Activated naive CD8-positive, alpha-beta T cell (primary cell): ENCODE measurements at regions not wholly inside any gene's neighbourhood (a gene's known extent, or its start where the extent isn't known, plus 50 kb on each side); places are given as distances from the start of the nearest gene placed in this dataset.

Experiments
- H3K27ac Mint-ChIP-seq: one replicate; pipeline ENCODE4 v1.8.0; 2021; ENCODE audit warnings: mixed read lengths
- H3K27me3 Mint-ChIP-seq: one replicate; pipeline ENCODE4 v1.8.0; 2021; ENCODE audit warnings: mixed read lengths
- H3K36me3 Mint-ChIP-seq: one replicate; pipeline ENCODE4 v1.8.0; 2021; ENCODE audit warnings: mixed read lengths
- H3K4me1 Mint-ChIP-seq: one replicate; pipeline ENCODE4 v1.8.0; 2021; ENCODE audit warnings: low read depth, mixed read lengths
- H3K4me3 Mint-ChIP-seq: one replicate; pipeline ENCODE4 v1.8.0; 2021; ENCODE audit warnings: mild to moderate bottlenecking, mixed read lengths
- H3K9me3 Mint-ChIP-seq: one replicate; pipeline ENCODE4 v1.8.0; 2021; ENCODE audit warnings: low read depth, mixed read lengths

DNA sequence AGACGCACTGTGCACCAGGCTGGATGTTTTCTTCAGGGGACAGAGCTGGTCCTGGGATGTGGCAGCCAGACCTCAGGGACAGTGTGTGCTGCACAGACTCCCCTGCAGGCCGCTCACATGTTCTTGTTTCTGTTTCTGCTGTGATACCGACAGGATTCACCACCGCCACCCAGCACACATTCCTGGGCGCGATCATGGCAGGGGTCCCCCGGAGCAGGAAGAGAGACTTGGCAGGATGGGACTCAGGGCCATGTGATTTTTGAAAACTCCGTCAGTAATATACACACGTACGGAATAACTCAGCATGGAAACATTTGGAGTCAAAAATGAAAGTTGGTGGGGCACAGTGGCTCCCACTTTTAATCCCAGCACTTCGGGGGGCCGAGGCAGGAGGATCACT, 79.0 kb downstream of the HAPSTR1 start:
- H3K4me3 Mint-ChIP-seq, result no peak overlapping the region
- no peaks in the 10 kb centered on the region for H3K36me3 Mint-ChIP-seq
- H3K27me3 Mint-ChIP-seq, result no peaks in the 10 kb centered on the region
- H3K27ac Mint-ChIP-seq, result no peak overlapping the region
- H3K4me1 Mint-ChIP-seq, result no peaks in the 10 kb centered on the region
- no peaks in the 10 kb centered on the region for H3K9me3 Mint-ChIP-seq

DNA sequence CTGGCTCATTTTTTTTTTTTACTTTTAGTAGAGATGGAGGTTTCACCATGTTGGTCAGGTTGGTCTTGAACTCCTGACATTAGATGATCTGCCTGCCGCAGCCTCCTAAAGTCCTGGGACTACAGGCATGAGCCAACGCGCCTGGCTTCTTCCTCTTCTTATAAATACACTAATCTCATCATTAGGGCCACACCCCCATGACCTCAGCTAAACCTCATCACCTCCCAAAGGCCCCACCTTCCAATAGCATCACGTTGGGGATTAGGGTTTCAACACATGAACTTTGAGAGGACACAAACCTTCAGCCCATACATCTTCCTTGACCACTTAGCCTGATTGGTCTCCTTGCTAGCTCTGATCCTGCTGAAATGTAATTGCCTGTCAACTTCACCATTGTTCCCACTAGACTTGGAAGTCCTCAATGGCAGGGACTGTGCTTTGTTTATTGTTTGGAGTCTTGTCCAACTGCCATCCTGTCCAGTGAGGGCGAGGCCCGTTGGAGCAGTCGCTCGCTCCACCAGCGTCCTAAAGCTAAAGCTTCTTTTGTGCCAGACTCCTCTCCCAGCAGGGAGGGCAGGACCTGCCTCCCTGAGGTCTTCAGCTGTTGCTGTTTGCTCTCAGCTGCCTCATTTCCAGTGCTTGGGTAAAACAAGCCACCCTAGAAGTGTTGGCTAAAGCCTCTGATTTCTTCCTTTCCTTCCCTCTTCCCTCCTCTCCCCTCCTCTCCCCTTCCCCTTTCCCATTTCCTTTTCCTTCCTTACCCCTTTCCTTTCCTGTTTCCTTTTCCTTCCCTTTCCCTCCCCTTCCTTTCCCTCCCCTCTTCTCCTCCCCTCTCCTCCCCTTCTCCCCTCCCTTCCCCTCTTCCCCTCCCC, 85.3 kb downstream of the HAPSTR1 start:
- Mint-ChIP-seq H3K4me3 (no peak overlapping the region), H3K36me3 (no peaks in the 10 kb centered on the region), H3K27me3 (peaks cover 13% of the 10 kb centered on the region), H3K4me1 (no peaks in the 10 kb centered on the region), H3K27ac (no peak overlapping the region), H3K9me3 (no peaks in the 10 kb centered on the region)

DNA sequence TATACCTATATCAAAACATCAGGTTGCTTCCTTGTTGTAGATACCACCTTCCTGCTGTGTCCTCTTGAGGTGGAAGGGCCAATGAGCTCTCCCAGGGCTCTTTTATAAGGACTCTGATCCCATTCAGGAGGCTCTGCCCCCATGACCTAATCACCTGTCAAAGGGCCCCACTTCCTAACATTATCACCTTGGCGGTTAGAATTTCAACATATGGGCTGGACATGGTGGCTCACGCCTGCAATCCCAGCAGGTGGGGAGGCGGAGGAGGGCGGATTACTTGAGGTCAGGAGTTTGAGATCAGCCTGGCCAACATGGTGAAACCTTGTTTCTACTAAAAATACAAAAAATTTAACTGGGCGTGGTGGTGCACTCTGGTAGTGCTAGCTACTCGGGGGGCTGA, 86.4 kb downstream of the HAPSTR1 start:
- Mint-ChIP-seq H3K4me3 (no peak overlapping the region), H3K4me1 (no peaks in the 10 kb centered on the region), H3K27ac (no peak overlapping the region), H3K9me3 (no peaks in the 10 kb centered on the region), H3K27me3 (peaks cover 13% of the 10 kb centered on the region), H3K36me3 (no peaks in the 10 kb centered on the region)

DNA sequence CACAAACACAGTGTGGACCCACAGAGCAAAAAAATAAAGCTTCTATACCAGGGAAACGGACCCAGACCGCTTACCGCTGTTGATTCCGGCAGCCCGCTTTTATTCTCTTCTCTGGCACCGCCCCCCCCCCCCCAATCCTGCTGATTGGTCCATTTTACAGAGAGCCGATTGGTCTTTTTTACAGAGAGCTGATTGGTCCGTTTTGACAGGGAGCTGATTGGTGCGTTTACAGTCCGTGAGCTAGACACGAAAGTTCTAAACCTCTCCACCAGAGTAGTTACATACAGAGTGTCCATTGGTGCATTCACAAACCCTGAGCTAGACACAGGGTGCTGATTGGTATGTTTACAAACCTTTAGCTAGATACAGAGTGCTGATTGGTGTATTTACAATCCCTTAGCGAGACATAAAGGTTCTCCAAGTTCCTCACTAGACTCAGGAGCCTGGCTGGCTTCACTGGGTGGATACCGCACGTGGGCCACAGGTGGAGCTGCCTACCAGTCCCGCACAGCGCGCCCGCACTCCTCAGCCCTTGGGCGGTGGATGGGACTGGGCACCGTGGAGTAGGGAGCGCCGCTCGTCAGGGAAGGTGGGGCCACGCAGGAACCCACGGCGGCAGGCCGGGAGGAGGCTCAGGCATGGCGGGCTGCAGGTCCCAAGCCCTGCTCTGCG, 92.4 kb downstream of the HAPSTR1 start:
- no peaks in the 10 kb centered on the region for H3K9me3 Mint-ChIP-seq
- H3K36me3 Mint-ChIP-seq, result no peaks in the 10 kb centered on the region
- H3K4me3 Mint-ChIP-seq, result no peak overlapping the region
- H3K27ac Mint-ChIP-seq, result no peak overlapping the region
- no peaks in the 10 kb centered on the region for H3K4me1 Mint-ChIP-seq
- peaks cover 8% of the 10 kb centered on the region for H3K27me3 Mint-ChIP-seq

DNA sequence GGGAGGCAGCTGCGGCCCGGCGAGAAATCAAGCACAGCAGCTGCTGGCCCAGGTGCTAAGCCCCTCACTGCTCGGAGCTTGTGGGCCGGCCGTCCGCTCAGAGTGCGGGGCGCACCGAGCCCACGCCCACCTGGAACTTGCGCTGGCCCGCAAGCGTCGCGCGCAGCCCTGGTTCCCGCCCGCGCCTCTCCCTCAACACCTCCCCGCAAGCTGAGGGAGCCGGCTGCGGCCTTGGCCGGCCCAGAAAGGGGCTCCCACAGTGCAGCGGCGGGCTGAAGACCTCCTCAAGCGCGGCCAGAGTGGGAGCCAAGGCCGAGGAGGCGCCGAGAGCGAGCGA, 92.9 kb downstream of the HAPSTR1 start:
- H3K4me1 Mint-ChIP-seq, result no peaks in the 10 kb centered on the region
- no peak overlapping the region for H3K27ac Mint-ChIP-seq
- H3K36me3 Mint-ChIP-seq, result no peaks in the 10 kb centered on the region
- H3K4me3 Mint-ChIP-seq, result no peak overlapping the region
- peaks cover 5% of the 10 kb centered on the region for H3K27me3 Mint-ChIP-seq
- no peaks in the 10 kb centered on the region for H3K9me3 Mint-ChIP-seq

DNA sequence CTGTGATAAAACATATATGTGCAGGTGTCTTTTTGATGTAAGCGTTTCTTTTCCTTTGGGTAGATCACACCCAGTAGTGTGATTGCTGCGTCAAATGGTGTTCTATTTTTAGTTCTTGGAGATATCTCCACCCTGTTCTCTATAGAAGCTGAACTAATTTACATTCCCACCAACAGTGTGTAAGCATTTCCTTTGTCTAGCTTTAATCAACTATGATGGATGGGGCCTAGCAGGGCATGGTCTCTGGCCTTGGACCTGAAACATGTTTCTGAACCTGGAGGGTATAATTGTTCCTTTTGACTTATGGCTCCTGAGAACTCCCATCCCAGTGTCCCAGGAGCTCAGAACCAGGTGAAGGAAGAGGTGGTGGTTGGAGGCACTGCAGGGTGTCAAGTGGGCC, 93.9 kb downstream of the HAPSTR1 start:
- no peak overlapping the region for H3K27ac Mint-ChIP-seq
- H3K4me3 Mint-ChIP-seq, result no peak overlapping the region
- peaks cover 3% of the 10 kb centered on the region for H3K27me3 Mint-ChIP-seq
- H3K9me3 Mint-ChIP-seq, result no peaks in the 10 kb centered on the region
- no peaks in the 10 kb centered on the region for H3K4me1 Mint-ChIP-seq
- no peaks in the 10 kb centered on the region for H3K36me3 Mint-ChIP-seq

DNA sequence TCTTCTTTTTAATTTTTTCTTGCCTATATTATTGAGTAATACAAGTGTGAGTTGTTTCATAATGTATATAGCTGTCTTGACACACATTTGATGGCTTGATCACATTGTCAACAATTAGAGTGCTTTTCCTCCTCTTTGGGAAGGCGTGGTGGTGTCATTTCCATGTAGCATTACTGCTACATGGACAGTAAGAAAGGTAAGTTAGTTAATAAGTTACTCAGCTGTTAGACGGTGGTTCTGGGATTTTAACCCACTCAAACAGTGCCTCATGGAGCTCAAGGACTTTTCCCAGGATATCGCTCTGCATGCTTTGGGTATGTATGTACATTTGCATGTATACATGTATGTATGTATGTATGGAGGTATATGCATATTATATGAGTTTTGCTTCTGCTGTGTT, 94.6 kb downstream of the HAPSTR1 start:
- Mint-ChIP-seq H3K36me3 (no peaks in the 10 kb centered on the region), H3K4me3 (no peak overlapping the region), H3K27me3 (no peaks in the 10 kb centered on the region), H3K9me3 (no peaks in the 10 kb centered on the region), H3K27ac (no peak overlapping the region), H3K4me1 (no peaks in the 10 kb centered on the region)

DNA sequence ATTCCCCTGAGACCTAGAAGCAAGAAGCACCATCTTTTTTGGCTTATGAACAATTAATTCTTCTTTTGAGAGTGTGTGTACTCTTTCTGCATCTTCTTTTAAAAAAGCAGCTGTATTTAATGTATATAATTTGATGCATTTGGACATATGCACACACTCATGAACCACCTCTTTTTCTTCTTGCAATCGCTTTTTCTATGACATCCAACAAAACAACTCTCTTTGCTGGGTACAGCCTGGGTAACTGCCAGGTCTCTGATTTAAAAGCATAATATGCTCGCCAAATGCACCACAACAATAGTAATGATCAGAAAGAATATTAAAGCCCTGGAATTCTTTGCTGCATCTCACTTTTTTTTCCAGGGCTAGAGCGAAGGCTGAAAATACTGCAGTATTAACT, 97.3 kb downstream of the HAPSTR1 start:
- Mint-ChIP-seq H3K27ac (no peak overlapping the region), H3K4me3 (no peak overlapping the region), H3K9me3 (no peaks in the 10 kb centered on the region), H3K36me3 (no peaks in the 10 kb centered on the region), H3K27me3 (no peaks in the 10 kb centered on the region), H3K4me1 (no peaks in the 10 kb centered on the region)

DNA sequence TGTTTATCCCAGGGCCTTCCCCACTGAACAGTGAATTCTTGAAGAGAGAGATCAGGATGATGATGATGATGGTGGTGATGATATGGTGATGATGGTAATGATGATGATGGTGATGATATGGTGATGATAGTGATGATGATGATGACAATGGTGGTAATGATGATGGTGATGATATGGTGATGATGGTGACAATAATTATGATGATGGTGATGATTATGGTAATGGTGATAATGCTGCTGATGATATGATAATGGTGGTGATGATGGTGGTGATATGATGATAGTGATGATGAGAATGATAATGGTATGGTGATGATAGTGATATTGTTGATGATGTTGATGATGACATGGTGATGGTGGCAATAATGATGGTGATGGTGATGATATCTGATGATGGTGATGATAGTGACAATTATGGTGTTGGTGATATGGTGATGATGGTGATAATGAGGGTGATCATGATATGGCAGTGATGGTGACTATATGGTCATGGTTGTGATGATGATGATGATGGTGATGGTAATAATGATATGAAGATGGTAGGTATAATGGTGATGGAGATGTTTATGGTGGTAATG, 99.9 kb downstream of the HAPSTR1 start:
- no peak overlapping the region for H3K27ac Mint-ChIP-seq
- no peaks in the 10 kb centered on the region for H3K9me3 Mint-ChIP-seq
- no peaks in the 10 kb centered on the region for H3K27me3 Mint-ChIP-seq
- H3K4me1 Mint-ChIP-seq, result no peaks in the 10 kb centered on the region
- H3K4me3 Mint-ChIP-seq, result no peak overlapping the region
- no peaks in the 10 kb centered on the region for H3K36me3 Mint-ChIP-seq

DNA sequence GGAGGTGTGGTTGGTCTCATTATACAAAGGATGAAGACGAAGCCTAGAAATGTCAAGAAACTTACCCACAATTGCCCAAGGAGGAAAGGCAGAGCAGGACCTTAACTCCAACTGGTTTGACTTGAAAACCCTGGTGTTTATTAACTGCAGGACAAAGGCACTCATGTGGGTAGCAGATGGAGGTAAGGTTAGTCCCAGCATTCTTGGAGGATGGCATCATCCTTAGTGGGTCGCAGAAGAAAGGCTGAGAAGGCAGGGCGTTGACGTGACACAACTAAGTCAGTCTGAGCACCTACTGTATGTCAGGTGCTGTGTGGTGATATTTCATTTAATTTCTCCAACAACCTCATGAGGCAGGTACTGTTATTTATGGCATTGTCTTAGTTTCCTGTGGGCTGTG, 101.3 kb downstream of the HAPSTR1 start:
- no peaks in the 10 kb centered on the region for H3K36me3 Mint-ChIP-seq
- no peaks in the 10 kb centered on the region for H3K9me3 Mint-ChIP-seq
- peaks cover 2% of the 10 kb centered on the region for H3K27me3 Mint-ChIP-seq
- no peak overlapping the region for H3K4me3 Mint-ChIP-seq
- no peaks in the 10 kb centered on the region for H3K4me1 Mint-ChIP-seq
- H3K27ac Mint-ChIP-seq, result no peak overlapping the region

DNA sequence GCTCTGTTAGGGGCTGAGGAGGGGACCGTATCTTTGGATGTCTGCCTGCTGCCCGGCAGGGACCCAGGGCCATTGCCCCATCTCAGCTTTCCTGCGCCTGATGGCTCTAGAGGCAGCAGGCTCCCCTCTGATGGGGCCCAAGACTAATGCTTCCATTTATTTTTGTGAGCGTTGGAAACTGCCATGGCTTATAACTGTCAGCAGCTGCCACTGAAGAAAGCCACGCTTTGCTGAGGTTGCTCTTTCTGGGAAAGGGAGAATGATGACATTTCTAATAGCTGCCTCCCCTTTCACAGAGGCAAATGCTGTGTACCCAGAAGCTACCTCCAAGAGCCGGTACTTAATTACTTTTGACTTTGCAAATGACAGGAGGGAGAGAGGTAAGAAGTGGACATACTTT, 103.8 kb downstream of the HAPSTR1 start:
- H3K4me3 Mint-ChIP-seq, result no peak overlapping the region
- H3K9me3 Mint-ChIP-seq, result no peaks in the 10 kb centered on the region
- H3K36me3 Mint-ChIP-seq, result no peaks in the 10 kb centered on the region
- no peak overlapping the region for H3K27ac Mint-ChIP-seq
- H3K4me1 Mint-ChIP-seq, result no peaks in the 10 kb centered on the region
- H3K27me3 Mint-ChIP-seq, result peaks cover 2% of the 10 kb centered on the region

DNA sequence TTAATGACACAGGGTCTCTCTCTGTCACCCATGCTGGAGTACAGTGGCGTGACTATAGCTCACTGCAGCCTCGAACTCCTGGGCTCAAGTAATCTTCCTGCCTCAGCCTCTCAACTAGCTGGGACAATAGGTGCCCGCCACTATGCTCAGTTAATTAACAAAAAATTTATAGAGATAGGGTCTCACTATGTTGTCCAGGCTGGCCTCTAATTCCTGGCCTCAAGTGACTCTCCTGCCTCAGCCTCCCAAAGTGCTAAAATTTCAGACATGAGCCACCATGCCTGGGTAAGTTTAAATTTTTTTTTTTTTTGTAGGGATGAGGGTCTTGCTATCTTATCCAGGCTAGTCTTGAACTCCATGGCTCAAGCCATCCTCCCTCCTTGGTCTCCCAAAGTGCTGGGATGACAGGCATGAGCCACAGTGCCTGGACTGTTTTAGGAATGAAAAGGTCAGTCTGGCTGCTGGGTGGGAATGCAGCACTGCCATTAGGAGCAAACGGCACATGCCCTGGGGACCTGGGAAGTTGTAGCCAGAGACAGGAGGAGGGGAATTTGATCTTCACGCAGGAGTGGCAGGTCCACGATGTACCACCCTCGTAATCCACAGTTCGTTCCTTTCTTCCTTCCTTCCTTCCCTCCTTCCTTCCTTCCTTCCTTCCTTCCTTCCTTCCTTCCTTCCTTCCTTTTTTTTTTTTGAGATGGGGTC, 106.7 kb downstream of the HAPSTR1 start:
- no peak overlapping the region for H3K4me3 Mint-ChIP-seq
- H3K27me3 Mint-ChIP-seq, result peaks cover 10% of the 10 kb centered on the region
- no peak overlapping the region for H3K27ac Mint-ChIP-seq
- no peaks in the 10 kb centered on the region for H3K36me3 Mint-ChIP-seq
- H3K4me1 Mint-ChIP-seq, result no peaks in the 10 kb centered on the region
- H3K9me3 Mint-ChIP-seq, result no peaks in the 10 kb centered on the region

DNA sequence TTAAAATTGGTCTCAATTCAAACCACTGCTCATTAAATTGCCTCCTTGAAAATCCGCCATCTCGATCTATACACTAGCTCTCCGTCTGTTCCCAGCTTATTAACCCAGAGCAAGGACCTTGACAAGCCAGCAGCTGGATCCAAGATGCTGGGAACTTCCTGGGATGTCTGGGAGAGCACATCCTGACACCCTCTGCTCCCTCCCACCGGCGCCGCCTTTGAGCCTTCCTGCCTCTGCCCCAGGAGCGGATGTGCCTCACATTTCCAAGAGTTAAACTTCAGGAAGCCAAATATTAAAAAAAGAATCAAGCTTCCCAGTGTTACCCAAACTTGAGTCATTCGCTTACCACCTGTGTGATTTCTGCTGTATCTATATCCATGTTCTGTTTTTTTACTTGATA, 107.9 kb downstream of the HAPSTR1 start:
- H3K4me3 Mint-ChIP-seq, result no peak overlapping the region
- no peak overlapping the region for H3K27ac Mint-ChIP-seq
- H3K9me3 Mint-ChIP-seq, result no peaks in the 10 kb centered on the region
- peaks cover 11% of the 10 kb centered on the region for H3K27me3 Mint-ChIP-seq
- no peaks in the 10 kb centered on the region for H3K36me3 Mint-ChIP-seq
- no peaks in the 10 kb centered on the region for H3K4me1 Mint-ChIP-seq

DNA sequence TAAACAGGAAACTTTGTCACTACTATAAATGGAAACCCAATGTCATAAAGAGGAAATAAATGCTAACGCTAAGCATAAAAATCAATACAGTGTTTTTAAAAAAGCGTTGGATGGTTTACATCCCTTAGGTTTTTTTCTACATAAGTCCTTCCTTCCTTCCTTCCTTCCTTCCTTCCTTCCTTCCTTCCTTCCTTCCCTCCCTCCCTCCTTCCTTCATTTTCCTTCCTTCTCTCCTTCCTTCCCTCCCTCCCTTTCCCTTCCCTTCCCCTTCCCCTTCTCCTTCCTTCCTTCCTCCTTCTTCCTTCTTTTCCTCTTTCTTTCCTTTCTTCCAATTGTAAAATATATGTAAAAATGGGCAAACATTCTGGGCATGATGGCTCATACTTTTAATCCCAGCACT, 108.3 kb downstream of the HAPSTR1 start:
- H3K9me3 Mint-ChIP-seq, result no peaks in the 10 kb centered on the region
- H3K4me1 Mint-ChIP-seq, result no peaks in the 10 kb centered on the region
- no peak overlapping the region for H3K4me3 Mint-ChIP-seq
- H3K27me3 Mint-ChIP-seq, result peaks cover 12% of the 10 kb centered on the region
- no peak overlapping the region for H3K27ac Mint-ChIP-seq
- no peaks in the 10 kb centered on the region for H3K36me3 Mint-ChIP-seq

DNA sequence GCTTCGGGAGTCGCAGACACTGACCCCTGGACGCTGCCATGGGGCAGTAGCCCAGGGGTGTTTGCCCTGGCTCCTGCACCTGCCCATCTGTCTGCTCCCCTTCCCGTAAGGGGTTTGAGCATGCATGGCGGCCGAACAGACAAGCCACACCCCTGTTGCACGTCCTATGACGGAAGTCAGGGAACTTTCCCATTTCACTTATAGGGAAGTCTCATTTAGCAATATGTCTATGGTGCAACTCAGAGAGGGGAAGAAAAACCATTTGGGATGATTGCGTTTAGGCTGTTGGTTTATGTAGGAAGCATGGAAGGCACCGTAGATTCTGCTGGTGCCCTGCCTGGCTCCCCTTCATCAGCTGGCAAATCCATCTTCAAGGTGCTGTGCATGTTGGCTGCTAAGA, 112.5 kb downstream of the HAPSTR1 start:
- no peaks in the 10 kb centered on the region for H3K9me3 Mint-ChIP-seq
- H3K4me1 Mint-ChIP-seq, result no peaks in the 10 kb centered on the region
- no peak overlapping the region for H3K27ac Mint-ChIP-seq
- H3K4me3 Mint-ChIP-seq, result no peak overlapping the region
- H3K27me3 Mint-ChIP-seq, result peaks cover 13% of the 10 kb centered on the region
- H3K36me3 Mint-ChIP-seq, result no peaks in the 10 kb centered on the region
